GM23338 (cell line): ENCODE measurements at regions not wholly inside any gene's neighbourhood (a gene's known extent, or its start where the extent isn't known, plus 50 kb on each side); places are given as distances from the start of the nearest gene placed in this dataset.

ENCODE experiments used
- CREB1 ChIP-seq: fragments of 250-450 bp; sonication (Bioruptor Pico); IDR thresholded peaks from 2 replicates; pipeline ENCODE4 v1.5.0; 2020; ENCODE audit warnings: low read depth, mild to moderate bottlenecking, moderate library complexity
- CTCF ChIP-seq, 2 experiments: fragments of 200-600 bp in 1 of 2; sonication (generic) in 1 of 2; conservative IDR thresholded peaks; 2 replicates each; pipeline versions ENCODE4 v1.5.1 to v1.6.1; 2016 to 2017; ENCODE audit warnings: antibody characterized with exemption in 2 of 2, low read depth in 2 of 2, mild to moderate bottlenecking in 2 of 2, moderate library complexity in 1 of 2
- EZH2 ChIP-seq: fragments of 200-600 bp; sonication (generic); IDR thresholded peaks from one replicate; pipeline ENCODE4 v1.8.0; 2017; ENCODE audit warnings: antibody characterized with exemption, mild to moderate bottlenecking, low read depth; ENCODE audit not compliant: unreplicated experiment
- POLR2AphosphoS5 ChIP-seq: IDR thresholded peaks from 2 replicates; pipeline ENCODE4 v1.6.1; 2016; ENCODE audit warnings: antibody characterized with exemption, low read depth
- ZNF331 ChIP-seq: fragments of 250-450 bp; sonication (Bioruptor Pico); IDR thresholded peaks from 2 replicates; pipeline ENCODE4 v1.5.0; 2020; ENCODE audit warnings: low read depth, mild to moderate bottlenecking, moderate library complexity

GRCh38 chr4:123042095-123042494 lies 119.7 kb upstream of the NUDT6 start:
- TF ChIP-seq EZH2 = no peak
- no peak for TF ChIP-seq ZNF331
- TF ChIP-seq CREB1 (CRISPR knock-in tag) = no peak
- no peak for TF ChIP-seq CTCF (conservative IDR thresholded peaks at IDR 0.05; ENCODE audit: low read depth in 2 of 2)
- TF ChIP-seq POLR2AphosphoS5 = no peak
